Panc1 (cell line): ENCODE measurements at regions not wholly inside any gene's neighbourhood (a gene's known extent, or its start where the extent isn't known, plus 50 kb on each side); places are given as distances from the start of the nearest gene placed in this dataset.

Experiments
- POLR2AphosphoS5 ChIP-seq: IDR thresholded peaks from 2 replicates; pipeline ENCODE4 v1.6.1; 2012; ENCODE audit warnings: mild to moderate bottlenecking, low read depth, low read length, moderate library complexity
- TF ChIP-seq, protein P1 (sequence below): fragments of 450-650 bp; IDR thresholded peaks from 2 replicates; pipeline ENCODE4 v1.5.1; 2017; ENCODE audit warnings: mild to moderate bottlenecking

DNA sequence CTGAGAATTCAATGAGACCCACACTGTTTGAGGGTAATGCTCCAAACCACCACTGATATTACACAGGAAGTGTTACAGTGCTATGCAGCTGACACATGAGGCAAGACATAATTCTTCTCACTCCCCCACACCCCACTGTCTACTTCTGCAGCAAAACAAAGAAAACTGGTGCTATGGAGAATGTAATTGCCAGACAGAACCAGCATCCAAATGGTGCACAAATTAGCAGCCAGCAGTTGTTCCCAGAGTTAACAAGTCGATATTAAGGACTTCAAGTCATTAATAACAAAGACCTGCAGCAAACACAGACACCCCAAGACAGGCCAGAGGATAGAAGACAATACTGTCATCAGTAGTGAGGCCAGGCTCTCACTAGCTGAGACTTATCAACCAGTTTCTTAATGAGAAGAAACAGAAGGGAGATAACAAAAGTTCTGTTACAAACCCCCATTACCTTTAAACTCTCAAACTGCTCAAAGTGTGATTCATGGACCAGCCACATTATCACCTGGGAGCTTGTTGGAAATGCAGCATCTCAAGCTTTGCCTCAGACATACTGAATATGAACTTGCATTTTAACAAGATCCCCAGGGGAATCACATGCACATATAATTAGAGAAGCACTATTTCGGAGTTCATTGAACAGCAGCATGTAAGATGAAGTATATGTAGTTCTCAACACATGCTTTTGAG is 58.7 kb upstream of the FNDC3B start:
- TF ChIP-seq POLR2AphosphoS5 = no peak
- TF ChIP-seq, protein P1, sequence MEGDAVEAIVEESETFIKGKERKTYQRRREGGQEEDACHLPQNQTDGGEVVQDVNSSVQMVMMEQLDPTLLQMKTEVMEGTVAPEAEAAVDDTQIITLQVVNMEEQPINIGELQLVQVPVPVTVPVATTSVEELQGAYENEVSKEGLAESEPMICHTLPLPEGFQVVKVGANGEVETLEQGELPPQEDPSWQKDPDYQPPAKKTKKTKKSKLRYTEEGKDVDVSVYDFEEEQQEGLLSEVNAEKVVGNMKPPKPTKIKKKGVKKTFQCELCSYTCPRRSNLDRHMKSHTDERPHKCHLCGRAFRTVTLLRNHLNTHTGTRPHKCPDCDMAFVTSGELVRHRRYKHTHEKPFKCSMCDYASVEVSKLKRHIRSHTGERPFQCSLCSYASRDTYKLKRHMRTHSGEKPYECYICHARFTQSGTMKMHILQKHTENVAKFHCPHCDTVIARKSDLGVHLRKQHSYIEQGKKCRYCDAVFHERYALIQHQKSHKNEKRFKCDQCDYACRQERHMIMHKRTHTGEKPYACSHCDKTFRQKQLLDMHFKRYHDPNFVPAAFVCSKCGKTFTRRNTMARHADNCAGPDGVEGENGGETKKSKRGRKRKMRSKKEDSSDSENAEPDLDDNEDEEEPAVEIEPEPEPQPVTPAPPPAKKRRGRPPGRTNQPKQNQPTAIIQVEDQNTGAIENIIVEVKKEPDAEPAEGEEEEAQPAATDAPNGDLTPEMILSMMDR = no peak
